Spleen (tissue), 11 donors: ENCODE measurements at regions not wholly inside any gene's neighbourhood (a gene's known extent, or its start where the extent isn't known, plus 50 kb on each side); places are given as distances from the start of the nearest gene placed in this dataset.
A peak's percentile ranks its signal among the peaks of the same experiment; 100 is the strongest.
"Not testable (repeated sequence)": the region's sequence is repeated elsewhere in the genome, so short reads cannot be mapped to it uniquely, and the experiment has no call there.

ENCODE experiments used
- DNase-seq: peaks from one replicate; pipeline ENCODE4 v3.0.0-alpha.2; 2020
- H3K27ac ChIP-seq, 8 donors: fragments of 200-600 bp; sonication (generic) in 7 of 8; 1 replicate in 4 of 8; 2 replicates in 4 of 8; pipeline versions ENCODE4 v1.5.0 to v1.8.0; 2016 to 2021; ENCODE audit warnings: inconsistent platforms in 4 of 8, mild to moderate bottlenecking in 4 of 8, moderate library complexity in 1 of 8
- H3K27me3 ChIP-seq, 7 donors: fragments of 200-600 bp; sonication (generic) in 6 of 7; replicated peaks in 1 of 7; 1 replicate in 4 of 7; 2 replicates in 3 of 7; pipeline versions ENCODE4 v1.5.0 to v1.8.0; 2016 to 2021; ENCODE audit warnings: inconsistent platforms in 3 of 7, mild to moderate bottlenecking in 1 of 7
- H3K36me3 ChIP-seq, 6 donors: fragments of 200-600 bp; sonication (generic) in 5 of 6; 1 replicate in 4 of 6; 2 replicates in 2 of 6; pipeline versions ENCODE4 v1.5.0 to v1.8.0; 2016 to 2021; ENCODE audit warnings: inconsistent platforms in 2 of 6
- H3K4me1 ChIP-seq, 6 donors: fragments of 200-600 bp; sonication (generic) in 5 of 6; 1 replicate in 3 of 6; 2 replicates in 3 of 6; pipeline versions ENCODE4 v1.5.0 to v1.8.0; 2016 to 2021; ENCODE audit warnings: inconsistent platforms in 3 of 6
- H3K4me3 ChIP-seq, 8 donors: fragments of 200-600 bp; sonication (generic) in 7 of 8; 1 replicate in 4 of 8; 2 replicates in 4 of 8; pipeline versions ENCODE4 v1.5.0 to v1.8.0; 2016 to 2021; ENCODE audit warnings: inconsistent platforms in 4 of 8, mild to moderate bottlenecking in 4 of 8, moderate library complexity in 2 of 8
- H3K9me3 ChIP-seq, 8 donors: fragments of 200-600 bp; sonication (generic) in 7 of 8; 1 replicate in 4 of 8; 2 replicates in 4 of 8; pipeline versions ENCODE4 v1.5.0 to v1.8.0; 2016 to 2021; ENCODE audit warnings: inconsistent platforms in 4 of 8
- POLR2A ChIP-seq, 3 donors: fragments of 450-650 bp; IDR thresholded peaks; one replicate each; pipeline ENCODE4 v1.5.1; 2017; ENCODE audit warnings: antibody characterized with exemption in 3 of 3, mild to moderate bottlenecking in 1 of 3
- POLR2AphosphoS5 ChIP-seq, 3 donors: sonication (generic); formaldehyde crosslinking; IDR thresholded peaks; one replicate each; pipeline ENCODE4 v1.5.1; 2017; ENCODE audit warnings: antibody characterized with exemption in 3 of 3
- WGBS, 5 donors: extraction: QIAGEN DNeasy Blood & Tissue Kit in 3 of 5; methylation state at CpG; one replicate each; pipeline versions ENCODE4 v1.1.5 to v1.1.7; 2013 to 2018; 5-methylcytosine and 5-hydroxymethylcytosine counted together
- intact Hi-C: fragments of 100-400 bp; cut with DNase I; formaldehyde crosslinking; loops from one replicate; pipeline ENCODE4 v1.15.0; 2023; ENCODE audit warnings: low total_unique reads
- TF ChIP-seq, protein P1 (sequence below), 11 experiments: fragments of 200-600 bp in 7 of 11; fragments of 450-650 bp in 4 of 11; sonication (generic) in 4 of 11; IDR thresholded peaks in 8 of 11; conservative IDR thresholded peaks in 3 of 11; 1 replicate in 7 of 11; 2 replicates in 4 of 11; pipeline versions ENCODE4 v1.4.0 to v1.8.0; 2016 to 2021; ENCODE audit warnings: antibody characterized with exemption in 11 of 11, inconsistent platforms in 4 of 11, mild to moderate bottlenecking in 1 of 11
- donor health status: healthy with polysubstance abuse.
- donor health status: DM: no; HTN: no; CAD: no; lungs with moderate emphysema.
- donor health status: DM: no; HTN: no; CAD: no.
- donor health status: Bipolar disorder and iron deficiency.
- donor health status: healthy.
- donor health status: DM: no; HTN: no; CAD: no.
- donor health status: DM: yes; HTN: yes; CAD: no.

GRCh38 chr2:145747715-145748114, 1227.8 kb upstream of the ZEB2 start:
- DNase-seq: no peak
- Histone ChIP-seq H3K36me3 (no peaks in the 10 kb centered on the region), H3K4me3 (no peak overlapping the region), H3K9me3 (no peaks in the 10 kb centered on the region), H3K4me1 (peaks cover 10 to 66% (median 48%) of the 10 kb centered on the region in 6 donors), H3K27me3 (no peaks in the 10 kb centered on the region), H3K27ac (no peak overlapping the region)
- 82 to 91% (median 88%) methylated on average over 5 of the region's 5 CpGs for WGBS, 5 donors
- intact Hi-C loops: no loop called here
- TF ChIP-seq POLR2A (IDR thresholded peaks at IDR 0.05) (no peak), POLR2AphosphoS5 (IDR thresholded peaks at IDR 0.05) (no peak)
- TF ChIP-seq, protein P1, sequence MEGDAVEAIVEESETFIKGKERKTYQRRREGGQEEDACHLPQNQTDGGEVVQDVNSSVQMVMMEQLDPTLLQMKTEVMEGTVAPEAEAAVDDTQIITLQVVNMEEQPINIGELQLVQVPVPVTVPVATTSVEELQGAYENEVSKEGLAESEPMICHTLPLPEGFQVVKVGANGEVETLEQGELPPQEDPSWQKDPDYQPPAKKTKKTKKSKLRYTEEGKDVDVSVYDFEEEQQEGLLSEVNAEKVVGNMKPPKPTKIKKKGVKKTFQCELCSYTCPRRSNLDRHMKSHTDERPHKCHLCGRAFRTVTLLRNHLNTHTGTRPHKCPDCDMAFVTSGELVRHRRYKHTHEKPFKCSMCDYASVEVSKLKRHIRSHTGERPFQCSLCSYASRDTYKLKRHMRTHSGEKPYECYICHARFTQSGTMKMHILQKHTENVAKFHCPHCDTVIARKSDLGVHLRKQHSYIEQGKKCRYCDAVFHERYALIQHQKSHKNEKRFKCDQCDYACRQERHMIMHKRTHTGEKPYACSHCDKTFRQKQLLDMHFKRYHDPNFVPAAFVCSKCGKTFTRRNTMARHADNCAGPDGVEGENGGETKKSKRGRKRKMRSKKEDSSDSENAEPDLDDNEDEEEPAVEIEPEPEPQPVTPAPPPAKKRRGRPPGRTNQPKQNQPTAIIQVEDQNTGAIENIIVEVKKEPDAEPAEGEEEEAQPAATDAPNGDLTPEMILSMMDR (IDR thresholded peaks at IDR 0.05 in 8 of 11, conservative IDR thresholded peaks at IDR 0.05 in 3 of 11): no peak

- Histone ChIP-seq H3K4me1 (peaks cover 0 to 54% (median 28%) of the 10 kb centered on the region in 6 donors), H3K27ac (peak overlapping the region in 3 of 8 donors; percentile 2 to 23 (median 12))
- DNase-seq, H3K9me3 ChIP-seq, H3K36me3 ChIP-seq, intact Hi-C loops, H3K27me3 ChIP-seq, H3K4me3 ChIP-seq: not testable (repeated sequence)
- WGBS, 5 donors: 76 to 93% (median 85%) methylated on average over 4 of the region's 4 CpGs
Observed at GRCh38 chr2:145745387-145745721, 1225.4 kb upstream of the ZEB2 start.

DNA sequence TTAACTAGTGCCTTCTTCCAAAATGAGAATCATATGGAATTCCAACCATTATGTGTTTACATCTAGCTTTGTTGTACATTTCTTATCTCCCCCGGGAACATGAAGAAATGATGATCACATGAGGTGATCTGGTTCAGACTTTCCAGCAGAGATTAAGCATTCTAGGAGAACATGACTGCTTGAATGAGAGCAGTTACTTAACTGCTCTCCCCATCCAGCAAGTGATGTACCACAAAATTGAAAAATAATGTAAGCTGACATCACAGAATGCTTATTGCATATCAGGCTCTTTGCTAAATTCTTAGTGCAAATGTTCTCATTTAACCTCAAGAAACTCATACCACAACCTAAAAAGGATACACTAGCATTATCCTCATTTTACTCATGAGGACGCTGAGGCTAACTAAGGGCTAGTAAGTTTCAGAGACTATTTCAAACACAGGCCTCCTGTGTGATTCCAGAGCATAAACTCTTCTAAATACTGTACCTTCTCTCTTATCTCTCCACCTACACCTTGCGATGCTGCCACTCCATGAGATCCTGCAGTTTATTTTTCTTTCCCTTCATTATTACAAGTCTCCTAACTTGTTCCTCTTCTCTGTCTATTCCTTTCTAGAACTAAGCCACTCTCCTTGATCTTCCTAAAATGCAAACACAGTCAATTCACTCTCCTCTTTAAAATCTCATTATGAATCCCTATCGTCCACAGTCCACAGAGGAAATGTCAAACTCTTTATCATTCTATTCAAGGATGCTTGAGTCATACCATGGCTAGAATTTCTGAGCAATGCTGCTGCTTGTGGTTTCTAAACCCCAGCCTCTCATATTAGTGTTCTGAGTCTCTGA, 1224.8 kb upstream of the ZEB2 start:
- no peaks in the 10 kb centered on the region for H3K27me3 ChIP-seq
- peaks cover 0 to 48% (median 22%) of the 10 kb centered on the region in 6 donors for H3K4me1 ChIP-seq
- H3K27ac ChIP-seq: peak overlapping the region in 3 of 8 donors; percentile 2 to 23 (median 12)
- intact Hi-C loops: no loop called here
- TF ChIP-seq, protein P1 (IDR thresholded peaks at IDR 0.05 in 8 of 11, conservative IDR thresholded peaks at IDR 0.05 in 3 of 11): no peak
- no peak for TF ChIP-seq POLR2AphosphoS5 (IDR thresholded peaks at IDR 0.05)
- TF ChIP-seq POLR2A (IDR thresholded peaks at IDR 0.05): no peak
- H3K4me3 ChIP-seq: no peak overlapping the region
- DNase-seq: no peak
- H3K9me3 ChIP-seq: no peaks in the 10 kb centered on the region
- WGBS, 5 donors: 60 to 73% (median 62%) methylated on average over 4 of the region's 4 CpGs
- no peaks in the 10 kb centered on the region for H3K36me3 ChIP-seq

DNA sequence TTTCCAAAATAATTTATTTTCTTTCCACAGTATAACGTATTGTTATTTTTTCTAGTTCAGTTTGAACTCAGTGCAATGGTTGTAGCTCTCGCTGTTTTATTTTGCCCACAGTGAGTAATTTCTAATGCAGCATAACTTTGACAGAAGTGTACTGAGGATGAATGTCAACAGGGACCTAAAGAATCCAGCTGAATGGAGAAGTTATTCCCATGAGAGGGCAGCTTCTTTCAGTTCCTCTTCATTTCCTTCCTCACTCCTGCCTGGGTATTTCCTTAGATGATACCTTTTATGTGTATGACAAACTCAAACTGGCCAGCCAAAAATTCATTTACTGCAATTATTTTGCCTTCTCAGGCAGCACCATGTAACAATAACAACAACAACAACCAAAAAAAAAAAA, 1223.1 kb upstream of the ZEB2 start:
- H3K4me3 ChIP-seq: no peak overlapping the region
- no peaks in the 10 kb centered on the region for H3K36me3 ChIP-seq
- TF ChIP-seq POLR2AphosphoS5 (IDR thresholded peaks at IDR 0.05) (no peak), POLR2A (IDR thresholded peaks at IDR 0.05) (no peak)
- TF ChIP-seq, protein P1 (IDR thresholded peaks at IDR 0.05 in 8 of 11, conservative IDR thresholded peaks at IDR 0.05 in 3 of 11): no peak
- DNase-seq: no peak
- H3K27ac ChIP-seq: no peak overlapping the region
- 64 to 83% (median 70%) methylated on average over 2 of the region's 2 CpGs for WGBS, 5 donors
- H3K4me1 ChIP-seq: peaks cover 0 to 37% (median 12%) of the 10 kb centered on the region in 6 donors
- intact Hi-C loops: no loop called here
- H3K27me3 ChIP-seq: no peaks in the 10 kb centered on the region
- H3K9me3 ChIP-seq: no peaks in the 10 kb centered on the region
